GM21515 (cell line): ENCODE measurements at regions not wholly inside any gene's neighbourhood (a gene's known extent, or its start where the extent isn't known, plus 50 kb on each side); places are given as distances from the start of the nearest gene placed in this dataset.
"Not testable (repeated sequence)": the region's sequence is repeated elsewhere in the genome, so short reads cannot be mapped to it uniquely, and the experiment has no call there.

Source experiments
- ATAC-seq: cut with Tn5 transposase; IDR thresholded peaks from one replicate; pipeline ENCODE4 v1.9.1; 2021; ENCODE audit not compliant: unreplicated experiment

DNA sequence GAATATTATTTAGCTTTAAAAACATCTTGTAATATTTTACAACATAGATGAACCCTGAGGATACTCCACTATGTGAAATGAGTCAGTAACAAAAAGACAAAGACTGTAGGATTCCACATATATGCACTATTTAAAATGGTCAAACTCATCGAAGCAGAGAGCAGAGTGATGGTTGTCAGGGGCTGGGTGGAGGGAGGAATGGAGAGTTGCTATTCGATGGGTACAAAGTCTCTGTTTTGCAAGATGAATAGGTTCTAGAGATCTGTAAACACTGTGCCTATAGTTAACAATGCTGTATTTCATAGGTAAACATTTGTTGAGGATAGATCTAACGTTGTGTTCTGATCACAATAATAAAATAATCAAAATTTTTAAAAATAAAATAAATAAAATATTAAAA lies 1675.9 kb upstream of the CELF4 start:
- ATAC-seq: no peak

- no peak for ATAC-seq
These were observed 1673.5 kb upstream of the CELF4 start for GRCh38 chr18:39238981-39239660.

DNA sequence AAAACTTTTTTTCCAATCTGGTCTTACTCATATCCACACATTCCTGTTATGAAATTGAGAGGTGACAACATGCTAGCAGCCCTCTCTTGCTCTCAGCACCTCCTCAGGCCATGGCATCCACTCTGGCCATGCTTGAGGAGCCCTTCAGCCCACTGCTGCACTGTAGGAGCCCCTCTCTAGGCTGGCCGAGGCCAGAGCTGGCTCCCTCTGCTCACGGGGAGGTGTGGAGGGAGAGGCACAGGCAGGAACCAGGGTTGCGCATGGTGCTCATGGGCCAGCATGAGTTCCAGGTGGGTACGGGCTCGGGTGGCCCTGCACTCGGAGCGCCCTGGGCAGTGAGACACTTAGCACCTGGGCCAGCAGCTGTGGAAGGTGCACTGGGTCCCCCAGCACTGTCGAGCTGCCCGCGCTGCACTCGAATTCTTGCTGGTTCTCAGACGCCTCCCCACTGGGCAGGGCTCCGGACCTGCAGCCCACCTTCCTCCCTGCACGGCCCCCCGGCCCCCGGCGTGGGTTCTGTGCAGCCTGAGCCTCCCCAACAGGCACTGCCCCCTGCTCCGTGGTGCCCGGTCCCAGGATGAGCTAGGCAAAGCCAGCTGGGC lies 1669.6 kb upstream of the CELF4 start:
- ATAC-seq: no peak

GRCh38 chr18:39232937-39233336 lies 1667.3 kb upstream of the CELF4 start:
- no peak for ATAC-seq

DNA sequence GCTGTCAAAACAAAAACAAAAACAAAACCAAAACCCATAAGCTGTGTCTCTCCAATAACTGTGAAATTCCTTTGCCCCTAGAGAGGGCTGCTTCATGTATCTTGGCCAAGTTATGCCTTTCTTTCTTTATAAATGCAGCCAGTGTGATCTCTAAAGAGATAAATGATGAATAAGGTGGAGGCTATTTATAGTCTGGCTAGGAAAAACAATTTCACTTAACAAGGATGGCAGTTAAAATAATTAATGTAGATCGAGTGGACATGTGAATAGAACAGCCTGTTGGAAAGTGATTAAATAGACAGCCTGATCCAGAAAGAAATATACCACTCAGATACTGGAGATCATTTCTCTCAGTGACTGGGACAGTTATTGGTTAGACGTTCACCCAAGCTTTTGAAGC lies 1666.9 kb upstream of the CELF4 start:
- ATAC-seq: no peak

DNA sequence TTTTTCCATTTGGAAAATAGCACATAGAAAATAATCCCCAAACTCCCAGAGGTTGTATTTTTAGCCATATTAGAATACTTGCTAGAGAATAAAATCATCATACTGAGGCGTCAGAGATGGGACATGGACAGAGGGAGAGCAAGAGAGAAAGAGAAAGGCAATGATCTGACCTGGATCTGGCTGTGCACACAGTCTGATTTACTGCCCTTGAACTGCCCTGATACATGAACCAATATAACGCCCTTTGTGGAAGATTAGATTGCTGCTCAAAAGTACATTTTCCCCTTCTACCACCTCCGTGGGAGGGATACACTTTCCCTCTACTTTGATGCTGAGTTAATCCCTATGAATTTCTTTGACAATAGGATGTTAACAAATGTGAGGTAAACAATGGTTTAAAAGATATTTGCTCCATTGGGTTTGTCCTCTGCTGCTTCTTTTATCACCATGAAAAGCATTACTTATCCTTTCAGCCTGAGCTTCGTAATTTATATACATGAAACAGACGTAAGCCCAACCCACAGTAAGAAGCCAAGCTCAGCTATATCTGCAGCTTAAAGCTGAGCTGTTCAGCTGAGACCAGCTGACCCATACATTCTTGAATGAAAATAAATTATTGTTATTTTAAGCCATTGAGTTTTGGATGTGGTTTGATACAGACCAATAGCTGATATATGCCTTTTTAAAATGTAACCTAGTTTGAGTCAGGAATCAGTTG lies 1664.6 kb upstream of the CELF4 start:
- ATAC-seq: no peak

- not testable (repeated sequence) for ATAC-seq
These were observed 1662.2 kb upstream of the CELF4 start for GRCh38 chr18:39227769-39228168.

GRCh38 chr18:39225373-39225772 lies 1659.8 kb upstream of the CELF4 start:
- ATAC-seq: no peak

DNA sequence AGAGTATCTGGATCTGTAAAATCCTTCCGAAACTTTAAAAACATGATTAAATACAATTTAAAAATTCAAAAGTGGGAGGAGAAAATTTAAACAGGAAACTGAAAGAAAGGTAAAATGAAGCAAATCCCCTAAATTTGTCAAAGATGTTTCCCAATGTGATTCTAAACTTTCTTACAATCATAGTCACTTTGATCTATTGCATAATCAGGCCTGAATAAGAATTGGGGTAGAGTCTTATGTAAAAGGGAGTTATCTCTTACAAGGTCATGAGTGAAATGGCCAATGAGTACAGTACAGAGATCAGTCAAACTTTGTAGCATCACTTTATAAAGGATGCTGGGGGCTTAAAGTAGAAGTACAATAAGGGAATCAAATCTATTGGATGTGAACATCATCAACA lies 1657.7 kb upstream of the CELF4 start:
- ATAC-seq: no peak

DNA sequence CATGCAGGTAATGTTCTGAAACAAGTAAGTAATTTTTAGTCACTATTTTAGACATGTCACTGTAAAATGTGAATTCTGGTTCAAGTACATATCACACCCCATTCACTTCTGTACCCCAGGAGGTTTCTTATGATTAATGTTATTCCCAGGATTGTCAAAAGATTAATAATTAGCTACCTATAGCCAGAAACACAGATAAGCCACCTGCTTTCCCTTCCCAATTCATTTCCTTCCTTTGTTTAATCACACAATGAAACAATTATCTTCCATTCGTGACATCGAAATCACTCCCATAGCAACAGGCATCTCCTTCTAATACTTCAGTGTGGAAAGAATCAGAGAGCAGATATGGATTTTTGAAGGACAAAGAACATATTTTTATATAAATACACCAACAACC lies 1650.3 kb upstream of the CELF4 start:
- no peak for ATAC-seq

- ATAC-seq: no peak
These were observed 1645.9 kb upstream of the CELF4 start for GRCh38 chr18:39211461-39211860.

DNA sequence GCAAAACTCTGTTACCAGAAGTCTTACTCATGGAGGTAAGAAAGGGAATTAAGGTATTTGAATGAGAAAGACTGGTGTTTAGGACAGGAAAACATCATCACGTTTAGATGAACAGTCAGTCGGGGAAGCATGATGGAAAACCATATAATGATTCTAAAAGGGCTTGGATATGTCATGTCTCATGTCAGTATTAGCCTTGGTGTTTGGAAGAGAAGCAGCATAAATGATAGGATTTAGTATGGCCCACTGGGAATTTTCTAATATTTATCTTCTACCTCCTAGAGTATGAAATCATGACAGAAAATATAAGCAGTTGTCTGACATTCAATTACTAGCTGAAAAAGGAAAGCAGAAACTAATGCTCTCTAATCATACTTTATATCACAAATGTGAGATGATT lies 1643.6 kb upstream of the CELF4 start:
- no peak for ATAC-seq

DNA sequence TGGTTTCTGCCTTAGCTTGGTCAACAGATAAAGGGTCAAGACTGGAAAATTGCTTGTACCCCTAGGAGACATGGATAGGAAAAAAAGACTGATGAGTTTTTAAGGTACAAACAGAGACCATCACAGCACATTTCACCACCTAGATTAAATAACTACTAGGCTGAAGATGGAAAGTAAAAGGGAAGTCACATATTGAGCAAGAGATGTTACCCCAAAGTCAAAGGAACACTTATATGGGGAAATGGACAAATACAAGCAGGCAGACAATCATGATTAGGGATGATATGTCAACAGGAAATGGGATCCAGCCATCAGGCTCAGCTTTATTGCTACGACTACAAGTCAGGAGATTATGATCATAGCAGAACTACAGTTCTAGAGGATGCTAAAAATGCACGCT lies 1643.1 kb upstream of the CELF4 start:
- no peak for ATAC-seq

DNA sequence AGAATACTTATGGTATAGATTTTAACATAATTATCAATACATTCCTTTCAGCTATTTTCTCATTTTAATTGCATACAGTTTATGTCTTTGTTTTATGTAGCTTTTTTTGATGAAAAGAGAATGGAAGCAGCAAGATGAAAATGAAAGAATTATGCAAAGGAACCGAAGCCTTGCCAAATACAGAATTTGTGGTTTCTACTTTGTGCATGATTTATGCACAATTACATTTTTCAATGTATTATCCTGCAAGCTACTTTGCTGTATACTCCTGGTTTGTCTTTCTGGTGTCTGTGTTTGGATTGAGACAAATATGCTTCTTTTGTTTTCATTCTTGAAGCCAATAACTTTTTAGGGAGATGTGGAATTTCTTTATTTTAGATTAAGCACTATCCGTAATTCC lies 1642.6 kb upstream of the CELF4 start:
- no peak for ATAC-seq

DNA sequence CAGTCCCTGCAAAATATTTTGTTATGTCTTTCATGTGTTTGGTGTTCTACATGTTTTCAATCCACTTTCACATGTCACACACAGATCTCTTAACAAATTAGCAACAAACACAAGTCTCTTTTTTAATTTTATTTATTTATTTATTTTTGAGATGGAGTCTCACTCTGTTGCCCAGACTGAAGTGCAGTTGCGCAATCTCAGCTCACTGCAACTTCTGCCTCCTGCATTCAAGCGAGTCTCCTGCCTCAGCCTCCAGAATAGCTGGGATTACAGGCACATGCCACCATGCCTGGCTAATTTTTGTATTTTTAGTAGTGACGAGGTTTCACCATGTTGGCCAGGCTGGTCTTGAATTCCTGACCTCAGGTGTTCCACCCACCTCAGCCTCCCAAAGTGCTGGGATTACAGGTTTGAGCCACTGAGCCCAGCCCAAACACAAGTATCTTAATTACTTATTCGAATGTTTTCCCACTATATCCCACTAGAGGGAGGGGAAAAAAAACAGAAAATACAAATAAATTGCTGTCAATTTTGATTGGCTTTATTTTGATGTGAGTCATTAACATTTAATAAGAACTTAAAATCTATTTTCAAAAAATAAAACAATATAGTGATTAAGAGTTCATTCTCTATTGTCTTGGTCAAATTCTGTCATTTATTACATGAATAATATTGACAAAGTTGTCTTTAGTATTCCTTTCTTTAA lies 1641.0 kb upstream of the CELF4 start:
- not testable (repeated sequence) for ATAC-seq

- no peak for ATAC-seq
These were observed 1640.1 kb upstream of the CELF4 start for GRCh38 chr18:39205565-39206195.

- ATAC-seq: no peak
These were observed 1634.6 kb upstream of the CELF4 start for GRCh38 chr18:39200153-39200552.

DNA sequence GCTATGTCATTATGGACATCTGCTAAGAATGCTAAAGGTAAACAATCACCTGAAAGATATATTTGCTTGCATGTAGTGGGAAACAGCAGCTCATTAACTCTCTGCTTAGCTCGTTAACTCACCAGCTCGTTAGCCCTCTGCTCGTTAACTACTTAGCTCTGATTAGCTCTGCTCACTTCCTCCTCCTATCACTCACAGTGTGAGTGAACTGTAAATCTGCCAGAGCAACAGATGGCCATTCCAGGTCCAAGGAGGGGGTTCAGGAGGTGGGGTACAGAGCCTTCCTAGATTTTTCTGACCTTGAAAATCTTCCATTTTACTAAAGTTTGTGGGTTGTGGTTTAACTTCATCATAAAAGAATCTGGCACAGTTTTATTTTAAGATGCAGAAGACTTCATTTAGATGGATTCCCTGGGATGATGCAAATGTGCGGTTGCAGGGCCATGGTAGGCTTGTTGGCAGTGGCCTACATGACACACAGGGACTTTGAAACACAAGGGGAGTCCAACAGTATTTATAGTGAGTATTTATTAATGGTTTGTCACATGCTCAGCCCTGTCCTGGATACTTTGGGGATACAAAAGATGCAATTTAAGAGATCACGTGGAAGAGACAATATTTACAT lies 1633.7 kb upstream of the CELF4 start:
- no peak for ATAC-seq

DNA sequence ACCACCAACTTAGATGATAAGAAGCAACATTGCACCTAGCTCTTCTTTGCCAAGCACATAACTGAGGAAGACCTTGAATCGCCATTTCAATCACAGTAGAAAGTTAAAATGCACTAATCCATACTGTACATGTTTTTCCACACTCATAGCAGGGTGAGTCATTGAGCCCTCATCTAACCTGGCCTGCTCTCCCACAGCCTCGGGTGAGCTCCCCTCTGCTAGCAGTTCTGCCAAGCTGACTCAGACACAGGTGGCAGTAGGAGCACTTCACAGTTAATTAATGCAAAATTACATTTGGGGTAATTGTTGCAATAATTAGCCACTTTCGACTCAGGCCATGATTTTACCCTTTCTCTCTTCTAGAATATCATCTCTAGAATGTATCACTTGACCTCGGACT lies 1632.8 kb upstream of the CELF4 start:
- ATAC-seq: no peak

DNA sequence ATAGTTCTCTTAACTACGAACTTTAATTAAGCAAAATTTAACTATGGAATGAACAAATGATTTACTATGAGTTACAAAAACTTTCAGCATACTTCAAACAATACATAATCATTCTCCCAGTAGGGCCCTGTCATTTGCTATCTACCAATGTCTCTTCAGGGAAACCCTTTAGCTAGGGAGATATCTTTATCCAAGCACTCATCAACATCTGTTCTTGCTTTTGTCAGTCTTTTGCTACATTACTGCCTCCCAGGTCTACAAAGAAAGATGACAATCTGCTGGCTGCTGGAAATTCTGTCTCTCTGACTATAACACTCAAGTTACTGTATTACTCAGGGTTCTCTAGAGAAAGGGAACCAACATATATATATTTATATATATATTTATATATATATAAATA lies 1626.3 kb upstream of the CELF4 start:
- no peak for ATAC-seq

GRCh38 chr18:39191058-39191457 lies 1625.5 kb upstream of the CELF4 start:
- no peak for ATAC-seq
